ENCODE measurements at regions not wholly inside any gene's neighbourhood (a gene's known extent, or its start where the extent isn't known, plus 50 kb on each side); places are given as distances from the start of the nearest gene placed in this dataset.

GRCh38 chr10:78207216-78207615 lies 173.6 kb downstream of the RPS24 start:
- TF ChIP-seq YY1 (IDR thresholded peaks at IDR 0.05; ENCODE audit: insufficient read depth, insufficient read length) (no peak), SUZ12 (IDR thresholded peaks at IDR 0.05; ENCODE audit: extremely low read depth, insufficient read depth, insufficient read length) (no peak)
